ENCODE measurements at regions not wholly inside any gene's neighbourhood (a gene's known extent, or its start where the extent isn't known, plus 50 kb on each side); places are given as distances from the start of the nearest gene placed in this dataset.
"Not testable (repeated sequence)": the region's sequence is repeated elsewhere in the genome, so short reads cannot be mapped to it uniquely, and the experiment has no call there.

DNA sequence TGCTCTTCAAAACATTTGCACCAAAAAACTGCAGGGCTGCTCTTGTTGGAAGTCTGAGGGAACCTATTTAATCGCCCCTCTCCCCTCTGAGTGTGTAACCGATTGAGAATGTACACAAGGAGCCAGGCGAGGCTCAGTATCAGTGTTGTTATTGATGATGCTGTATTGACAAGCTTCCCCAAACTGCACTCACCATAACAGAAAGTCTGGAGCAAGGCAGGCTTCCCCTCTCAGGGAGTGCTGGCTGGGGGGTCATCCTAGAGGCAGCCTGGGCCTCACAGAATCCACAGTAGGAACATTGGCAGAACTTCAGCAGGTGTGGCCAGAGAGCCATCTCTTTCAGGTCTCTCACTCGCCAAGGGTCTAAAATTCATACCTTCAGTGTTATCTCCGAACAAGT, 58.1 kb upstream of the TUNAR start:
- DNase-seq, result no peak

DNA sequence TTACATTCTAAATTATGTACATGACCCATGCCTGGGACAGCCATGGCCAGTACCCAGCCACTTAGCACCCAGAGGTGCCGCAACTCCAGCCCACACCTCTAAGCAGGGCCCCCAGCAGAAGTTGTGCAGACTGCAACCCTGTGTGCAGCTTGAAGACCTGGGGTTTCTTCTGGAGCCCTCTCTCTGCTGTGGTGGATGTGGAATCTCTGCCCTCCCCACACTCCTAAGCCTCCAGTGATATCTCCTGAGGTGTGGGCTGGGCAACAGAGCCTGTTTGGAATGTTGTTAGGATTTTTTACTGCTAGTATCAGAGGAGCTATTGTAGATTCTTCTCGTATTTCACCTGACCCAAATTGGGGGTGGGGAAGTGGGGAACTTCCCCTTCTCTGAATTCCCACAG, 59.4 kb upstream of the TUNAR start:
- DNase-seq, result no peak

DNA sequence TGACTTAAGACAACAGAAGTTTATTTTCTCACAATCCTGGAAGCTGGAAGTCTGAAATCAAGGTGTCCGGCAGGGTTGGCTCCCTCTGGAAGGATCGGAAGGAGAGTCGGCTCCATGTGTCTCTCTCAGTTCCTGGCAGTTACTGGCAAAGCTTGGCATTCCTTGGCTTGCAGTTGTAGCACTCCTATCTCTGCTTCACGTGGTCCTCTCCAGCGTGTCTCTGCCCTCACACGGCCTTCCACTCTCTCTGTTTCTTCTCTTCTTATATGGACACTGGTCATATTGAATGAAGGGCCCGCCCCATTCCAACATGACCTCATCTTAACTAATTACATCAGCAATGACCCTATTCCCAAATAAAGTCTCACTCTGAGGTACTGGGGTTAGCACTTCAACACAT, 60.1 kb upstream of the TUNAR start:
- no peak for DNase-seq

DNA sequence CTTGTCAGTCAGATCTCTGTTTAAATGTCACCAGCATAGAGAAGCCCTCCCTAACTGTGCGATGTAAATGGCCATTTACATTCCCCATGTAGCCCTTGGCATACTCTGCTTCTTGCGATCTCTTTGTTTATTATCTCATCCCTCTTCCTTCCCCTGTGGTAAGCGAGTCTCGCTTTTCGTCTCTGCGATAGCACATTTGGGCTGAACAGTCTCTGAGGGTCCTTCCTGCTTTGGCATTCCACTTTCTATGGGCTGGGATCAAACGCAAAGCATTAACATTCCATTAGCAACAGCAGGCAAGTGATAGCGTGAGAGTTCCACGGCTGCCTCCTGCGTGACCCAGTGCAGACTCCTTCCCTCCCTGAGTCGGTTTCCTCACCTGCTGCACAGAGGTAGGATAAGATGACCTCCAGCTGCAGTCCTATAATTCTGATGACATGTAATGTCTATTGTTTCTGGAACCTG, 61.4 kb upstream of the TUNAR start:
- no peak for DNase-seq

DNA sequence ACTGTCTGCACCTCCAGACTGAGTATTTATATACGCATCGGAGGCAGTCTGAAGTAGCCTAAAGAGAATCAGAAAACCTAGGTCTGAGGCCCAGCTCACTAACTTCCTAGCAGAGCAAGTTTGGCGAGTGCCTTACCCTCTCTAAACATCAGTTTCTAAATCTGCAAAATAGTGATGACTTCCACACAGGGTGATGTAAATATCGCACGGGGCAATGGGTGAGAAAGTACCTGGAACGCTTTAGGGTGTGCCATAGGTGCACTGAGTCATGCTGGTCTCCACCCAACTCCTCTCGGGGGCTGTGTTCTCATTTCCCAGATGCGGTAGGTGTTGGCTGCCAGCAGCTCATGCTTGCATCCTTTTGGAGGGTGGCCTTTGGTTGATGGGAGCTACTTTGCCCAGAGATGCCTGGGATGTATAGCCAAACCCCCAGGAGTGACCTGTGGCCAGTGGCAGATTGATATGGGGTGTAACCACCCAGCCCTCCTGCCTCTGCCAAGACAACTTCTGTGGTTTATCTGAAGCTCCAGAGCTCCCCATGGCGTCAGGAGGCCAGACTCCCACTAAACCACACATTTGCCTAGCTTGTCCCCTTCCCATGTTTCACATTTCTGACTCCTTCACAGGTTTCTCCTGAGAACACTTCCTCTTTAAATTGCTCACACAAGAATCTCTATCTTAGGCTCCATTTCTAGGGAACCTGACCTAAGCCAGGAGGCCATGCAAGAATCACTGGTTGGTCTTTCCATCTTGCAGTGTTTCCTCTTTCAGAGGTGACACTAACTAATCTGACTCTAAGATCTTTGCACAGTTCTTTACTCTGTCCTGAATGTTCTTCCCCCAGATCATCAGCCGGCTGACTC, 62.0 kb upstream of the TUNAR start:
- DNase-seq, result no peak

DNA sequence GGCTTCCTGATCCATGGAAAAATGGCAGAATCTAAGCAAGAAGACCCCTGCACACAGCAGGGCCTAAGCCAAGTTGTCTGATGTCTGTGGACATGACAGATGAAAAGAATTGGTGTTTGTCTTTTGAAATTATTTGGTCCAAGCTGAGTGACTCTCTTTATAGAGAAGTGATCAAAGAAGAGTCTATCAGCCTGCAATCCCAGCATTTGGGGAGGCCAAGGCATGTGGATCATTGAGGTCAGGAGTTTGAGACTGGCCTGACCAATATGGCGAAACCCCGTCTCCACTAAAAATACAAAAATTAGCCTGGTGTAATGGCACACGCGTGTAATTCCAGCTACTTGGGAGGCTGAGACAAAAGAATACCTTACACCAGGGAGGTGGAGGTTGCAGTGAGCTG, 64.8 kb upstream of the TUNAR start:
- DNase-seq, result no peak

DNA sequence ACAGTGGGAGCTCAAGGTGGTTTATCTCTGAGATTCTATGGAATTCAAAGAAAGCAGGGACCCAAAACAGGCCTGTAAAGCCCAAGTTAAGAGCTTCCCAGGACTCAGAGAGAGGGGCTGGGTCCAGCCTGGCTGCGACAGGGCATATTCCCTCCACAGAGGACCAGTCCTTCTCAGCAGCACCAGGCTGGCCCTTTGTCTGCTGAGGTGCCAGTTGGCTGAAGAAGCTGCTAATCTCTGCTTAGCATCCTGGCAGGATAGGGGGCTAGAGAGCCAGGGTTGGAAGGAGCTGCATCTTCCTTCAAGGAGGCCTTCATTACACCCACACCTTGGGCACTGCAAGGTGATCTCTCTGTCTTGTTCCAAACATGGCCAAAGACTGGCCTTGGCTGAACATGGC, 68.3 kb upstream of the TUNAR start:
- no peak for DNase-seq

DNA sequence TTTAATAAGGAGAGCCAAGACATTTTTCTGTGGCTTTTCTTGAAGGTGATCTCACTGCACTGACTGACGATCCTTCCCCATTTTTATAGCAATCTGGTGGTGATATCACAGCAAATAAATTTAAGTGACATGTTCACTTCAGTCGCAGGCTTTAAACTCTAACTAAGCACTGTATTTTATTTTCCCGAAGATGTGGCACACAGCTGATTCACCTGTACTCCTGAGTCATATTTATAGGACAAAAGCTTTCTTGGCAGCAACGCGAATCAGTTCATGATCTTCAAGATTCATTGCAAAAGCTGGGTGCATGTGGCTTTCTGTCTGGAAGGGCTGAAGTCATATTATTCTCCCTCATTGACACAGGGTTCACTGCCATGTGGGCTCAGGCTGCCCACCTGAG, 79.8 kb upstream of the TUNAR start:
- no peak for DNase-seq

DNA sequence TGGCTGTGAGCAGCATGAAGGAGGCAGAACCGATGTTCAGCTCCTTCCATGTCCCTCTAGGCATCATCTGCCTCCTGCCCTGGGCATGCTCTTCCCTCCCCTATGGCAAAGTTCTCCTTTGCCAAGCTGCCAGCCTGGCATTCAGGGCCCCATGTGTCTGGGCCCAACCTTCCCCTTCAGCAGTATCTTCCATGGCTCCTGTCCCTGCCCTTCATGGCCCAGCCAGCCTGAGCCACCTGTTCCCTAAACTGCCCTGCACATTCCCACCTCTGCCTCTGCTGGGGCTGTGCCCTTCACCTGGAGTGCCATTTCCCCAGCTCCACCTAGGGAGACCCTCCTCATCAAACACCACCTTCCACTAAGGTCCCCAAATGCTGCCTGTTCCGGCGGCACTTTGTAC, 74.0 kb upstream of the TCL1A start:
- no peak for DNase-seq

DNA sequence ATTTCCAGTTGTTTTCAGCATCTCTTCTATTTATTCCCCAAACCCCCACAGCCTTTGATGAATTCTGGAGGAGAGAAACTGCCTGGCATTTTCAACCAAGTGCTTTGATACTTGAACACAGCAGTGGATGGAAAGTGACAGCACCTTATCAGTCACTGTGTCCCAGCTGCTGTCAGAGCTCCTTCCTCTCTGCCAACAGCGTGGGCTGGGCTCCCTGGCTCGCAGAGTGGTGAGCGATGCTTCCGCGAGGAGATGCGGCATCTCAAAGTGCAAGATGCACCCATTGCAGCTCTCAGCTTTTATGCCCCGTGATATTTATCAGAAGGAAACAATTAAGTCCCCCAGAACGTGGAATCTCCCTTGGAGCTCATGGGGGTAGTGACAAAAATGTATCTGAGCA, 72.6 kb upstream of the TCL1A start:
- no peak for DNase-seq

DNA sequence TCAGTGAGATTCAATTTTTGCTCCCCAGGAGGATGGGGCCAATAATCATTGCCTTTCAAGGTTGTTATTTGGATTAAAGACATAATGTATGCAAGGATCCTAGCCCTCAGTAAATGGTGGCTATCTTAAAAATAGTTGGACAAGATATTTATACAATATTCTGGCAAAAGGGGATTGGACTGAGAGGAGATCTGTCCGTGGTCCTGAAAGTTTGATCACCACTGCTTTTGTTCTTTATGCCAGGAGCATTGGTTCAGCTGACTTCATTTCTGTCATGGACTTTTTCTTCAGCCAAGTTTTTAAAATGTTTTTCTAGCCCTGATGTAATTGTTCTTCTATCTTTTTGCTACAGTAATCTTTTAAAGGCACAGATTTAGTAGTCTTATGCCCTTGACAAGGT, 70.2 kb upstream of the TCL1A start:
- no peak for DNase-seq

DNA sequence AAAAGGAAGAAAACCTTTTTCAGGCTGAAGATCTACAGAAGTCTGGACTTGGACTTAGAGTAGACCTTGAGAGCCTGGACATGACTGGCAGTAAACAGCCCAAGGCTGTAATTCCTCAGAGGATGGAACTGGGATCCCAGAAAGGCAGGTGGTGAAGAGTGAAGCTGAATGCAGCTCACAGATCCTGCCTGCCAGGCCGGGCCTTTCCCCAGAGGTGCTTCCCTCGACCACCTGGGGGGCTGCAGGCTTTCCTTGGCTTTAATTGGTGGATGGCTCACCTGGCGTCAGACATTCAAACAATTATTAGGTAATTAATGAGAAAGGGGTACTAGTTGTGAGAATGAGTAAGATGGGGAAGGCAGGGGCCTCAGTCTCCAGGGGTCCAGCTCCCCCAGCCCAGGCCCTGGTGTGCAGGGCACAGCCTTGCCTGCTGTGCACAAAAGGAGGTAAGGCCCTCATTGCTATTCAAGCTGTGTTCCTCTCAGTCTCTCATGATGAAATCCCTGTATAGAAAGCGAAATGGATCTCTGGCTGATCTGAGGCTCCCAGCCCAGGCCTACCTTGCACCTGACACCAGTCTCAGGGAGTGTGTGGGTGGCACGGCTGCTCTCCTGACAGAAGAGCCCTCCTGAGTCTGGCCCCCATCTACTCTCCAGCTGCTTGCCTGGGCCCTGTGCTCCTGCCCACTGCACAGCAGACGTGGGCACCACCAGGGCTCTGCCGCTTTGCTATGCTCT, 63.0 kb upstream of the TCL1A start:
- DNase-seq, result no peak

DNA sequence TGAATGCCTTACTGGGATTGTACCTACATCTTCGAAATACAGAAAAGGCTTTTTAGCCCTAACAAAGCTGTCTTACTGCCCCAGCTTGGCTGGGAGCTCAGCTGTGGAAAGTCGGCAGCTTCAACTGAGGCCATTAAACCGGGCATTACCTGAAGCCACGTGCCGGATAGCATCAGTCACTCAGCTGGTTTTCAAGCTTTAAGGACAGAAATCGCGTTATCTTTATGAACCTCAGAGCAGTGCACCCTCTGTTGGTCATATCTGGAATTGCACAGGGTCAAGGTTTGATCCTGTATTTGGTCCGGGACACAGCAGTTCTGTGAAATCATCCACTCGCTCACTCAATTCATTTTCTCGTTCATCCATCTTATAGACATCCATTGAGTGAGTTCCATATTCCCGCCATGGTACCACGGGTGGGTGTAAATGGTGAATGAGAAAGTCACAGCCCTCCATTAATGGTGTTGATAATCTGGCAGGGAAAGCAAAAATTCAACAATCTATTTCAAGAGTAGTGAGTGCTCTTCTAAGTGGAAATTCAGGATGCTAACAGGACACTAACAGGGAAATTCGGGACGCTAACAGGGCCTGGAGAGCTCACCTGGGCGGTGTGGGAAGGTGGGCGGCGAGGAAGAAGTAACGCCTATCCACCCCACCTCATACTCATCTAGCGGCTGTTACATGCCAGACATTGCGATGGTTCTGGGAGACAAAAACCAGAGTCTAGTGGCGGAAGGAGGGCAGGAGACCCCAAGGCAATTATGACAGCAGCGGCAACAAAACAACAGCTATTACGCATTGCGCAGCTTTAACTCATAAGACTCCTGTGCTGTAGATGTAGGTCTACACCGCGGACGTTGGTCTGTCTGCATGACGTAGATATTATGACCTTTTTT, 60.6 kb upstream of the TCL1A start:
- peak; percentile 19 for DNase-seq

DNA sequence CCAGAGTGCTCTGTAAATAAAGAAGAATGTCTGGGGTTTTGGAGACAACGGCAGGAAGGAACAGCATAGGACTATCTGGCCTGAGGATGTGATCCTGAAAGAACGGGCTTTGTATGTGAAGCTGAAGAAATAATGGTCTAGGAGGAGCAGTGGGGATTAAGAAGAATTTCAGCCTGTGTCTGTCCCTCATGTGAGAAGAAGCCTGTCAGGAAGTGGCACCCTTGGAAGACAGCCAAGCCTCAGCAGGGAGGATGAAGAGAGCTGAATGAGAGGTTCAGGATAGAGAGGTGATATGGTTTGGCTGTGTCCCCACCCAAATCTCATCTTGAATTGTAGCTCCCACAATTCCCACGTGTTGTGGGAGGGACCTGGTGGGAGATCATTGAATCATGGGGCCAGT, 56.9 kb upstream of the TCL1A start:
- DNase-seq, result peak; percentile 38

DNA sequence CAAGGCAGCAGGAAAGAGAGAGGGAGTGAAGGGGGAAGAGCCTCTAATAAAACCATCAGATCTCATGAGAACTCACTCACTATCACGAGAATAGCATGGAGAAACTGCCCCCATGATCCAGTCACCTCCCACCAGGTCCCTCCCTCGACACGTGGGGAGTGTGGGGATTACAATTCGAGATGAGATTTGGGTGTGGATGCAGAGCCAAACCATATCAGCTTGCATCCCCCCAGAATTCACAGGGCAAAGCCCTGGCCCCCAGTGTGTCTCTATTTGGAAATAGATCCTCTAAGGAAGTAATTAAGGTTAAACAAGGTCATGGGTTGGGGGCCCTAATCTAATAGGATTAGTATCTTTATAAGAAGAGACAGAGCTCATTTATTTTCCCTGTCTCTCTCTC, 56.1 kb upstream of the TCL1A start:
- DNase-seq, result no peak

DNA sequence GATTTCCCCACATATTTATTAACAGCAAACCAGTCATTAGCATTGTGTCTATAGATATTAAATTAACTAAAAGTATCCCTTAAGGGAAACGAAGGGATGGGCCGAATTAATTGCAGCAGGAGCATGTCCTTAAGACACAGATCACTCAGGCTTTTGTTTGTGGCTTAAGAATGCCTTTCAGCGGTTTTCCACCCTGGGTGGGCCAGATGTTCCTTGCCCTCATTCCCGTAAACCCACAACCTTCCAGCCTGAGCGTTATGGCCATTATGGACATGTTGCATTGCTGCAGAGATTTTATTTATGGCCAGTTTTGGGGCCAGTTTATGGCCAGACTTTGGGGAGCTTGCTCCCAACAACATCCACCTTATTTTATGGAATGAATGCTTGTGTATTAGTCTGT, 55.5 kb upstream of the TCL1A start:
- DNase-seq, result not testable (repeated sequence)

DNA sequence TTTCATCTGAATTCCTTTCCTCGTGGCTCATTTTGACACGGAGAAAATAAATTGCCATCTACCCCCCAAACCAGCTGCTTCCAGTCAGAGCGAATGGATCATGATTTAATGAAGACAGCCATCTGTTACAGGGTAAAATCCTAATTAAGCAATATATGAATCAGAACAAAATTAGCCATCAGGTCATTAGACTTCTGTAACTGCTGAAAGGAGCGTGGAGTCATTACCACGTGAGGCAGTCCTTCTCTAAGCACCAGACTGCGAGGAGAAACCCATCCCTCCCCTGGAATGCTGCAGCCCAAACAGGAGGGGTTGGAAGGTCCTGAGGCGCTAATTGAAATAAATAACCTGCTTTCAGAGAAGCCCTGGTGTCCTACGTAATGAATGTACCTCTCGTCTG, 51.1 kb upstream of the TCL1A start:
- peak; percentile 97 for DNase-seq

DNA sequence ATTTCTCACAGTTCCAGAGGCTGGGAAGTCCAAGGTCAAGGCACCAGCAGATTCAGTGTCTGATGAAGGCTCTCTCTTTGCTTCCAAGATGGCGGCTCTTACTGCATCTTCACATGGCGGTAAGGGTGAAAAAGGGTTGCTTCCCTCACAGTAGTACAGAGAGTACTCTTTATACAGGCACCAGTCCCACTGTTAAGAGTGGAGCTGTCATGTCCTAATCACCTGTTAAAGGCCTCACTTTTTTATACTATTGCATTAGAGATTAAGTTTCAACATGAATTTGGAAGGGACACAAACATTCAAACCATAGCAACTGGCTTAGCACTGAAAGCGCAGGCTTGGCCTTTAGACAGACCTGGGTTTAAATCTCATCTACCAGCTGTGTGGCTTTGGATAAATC, 50.0 kb upstream of the TCL1A start:
- peak; percentile 56 for DNase-seq
